Gastrocnemius medialis (tissue), 4 donors: ENCODE measurements at regions not wholly inside any gene's neighbourhood (a gene's known extent, or its start where the extent isn't known, plus 50 kb on each side); places are given as distances from the start of the nearest gene placed in this dataset.
"Not testable (repeated sequence)": the region's sequence is repeated elsewhere in the genome, so short reads cannot be mapped to it uniquely, and the experiment has no call there.

Experiments used
- CTCF ChIP-seq, 5 experiments: fragments of 450-650 bp in 3 of 5; fragments of 200-600 bp in 2 of 5; sonication (generic) in 2 of 5; IDR thresholded peaks in 4 of 5; conservative IDR thresholded peaks in 1 of 5; 1 replicate in 4 of 5; 2 replicates in 1 of 5; pipeline ENCODE4 v1.5.1; 2016 to 2019; ENCODE audit warnings: antibody characterized with exemption in 5 of 5, mild to moderate bottlenecking in 3 of 5, moderate library complexity in 3 of 5
- POLR2A ChIP-seq, 2 donors: fragments of 450-650 bp; IDR thresholded peaks; one replicate each; pipeline ENCODE4 v1.6.1; 2017; ENCODE audit warnings: antibody characterized with exemption in 2 of 2, mild to moderate bottlenecking in 2 of 2, moderate library complexity in 2 of 2

DNA sequence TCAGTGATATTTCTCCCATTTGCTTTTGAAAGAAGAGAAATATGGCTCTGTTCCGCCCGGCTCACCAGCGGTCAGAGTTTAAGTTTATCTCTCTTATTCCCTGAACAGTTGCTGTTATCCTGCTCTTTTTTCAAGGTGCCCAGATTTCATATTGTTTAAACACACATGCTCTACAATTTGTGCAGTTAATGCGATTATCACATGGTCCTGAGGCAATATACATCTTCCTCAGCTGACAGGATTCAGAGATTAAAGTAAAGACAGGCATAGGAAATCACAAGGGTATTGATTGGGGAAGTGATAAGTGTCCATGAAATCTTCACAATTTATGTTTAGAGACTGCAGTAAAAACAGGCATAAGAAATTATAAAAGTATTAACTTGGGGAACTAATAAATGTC, 76.9 kb upstream of the MAX start:
- not testable (repeated sequence) for TF ChIP-seq CTCF (IDR thresholded peaks at IDR 0.05 in 4 of 5, conservative IDR thresholded peaks at IDR 0.05 in 1 of 5); POLR2A (IDR thresholded peaks at IDR 0.05)
